ENCODE measurements at regions not wholly inside any gene's neighbourhood (a gene's known extent, or its start where the extent isn't known, plus 50 kb on each side); places are given as distances from the start of the nearest gene placed in this dataset.
"Not testable (repeated sequence)": the region's sequence is repeated elsewhere in the genome, so short reads cannot be mapped to it uniquely, and the experiment has no call there.

- H3K4me1 Mint-ChIP-seq: no peaks in the 10 kb centered on the region
- ATAC-seq: no peak
- no peak overlapping the region for H3K4me3 Mint-ChIP-seq
- H3K9me3 Mint-ChIP-seq: no peaks in the 10 kb centered on the region
- no peaks in the 10 kb centered on the region for H3K27me3 Mint-ChIP-seq
- no peak overlapping the region for H3K27ac Mint-ChIP-seq
- no peaks in the 10 kb centered on the region for H3K36me3 Mint-ChIP-seq
Observed at GRCh38 chr11:29446132-29446531, 570.7 kb downstream of the KCNA4 start.

- not testable (repeated sequence) for H3K27me3 Mint-ChIP-seq, H3K4me1 Mint-ChIP-seq, H3K36me3 Mint-ChIP-seq, H3K27ac Mint-ChIP-seq, H3K9me3 Mint-ChIP-seq, H3K4me3 Mint-ChIP-seq, ATAC-seq
Observed at GRCh38 chr11:29445191-29445590, 571.6 kb downstream of the KCNA4 start.

GRCh38 chr11:29438815-29439214, 578.0 kb downstream of the KCNA4 start:
- no peak overlapping the region for H3K27ac Mint-ChIP-seq
- H3K27me3 Mint-ChIP-seq: no peaks in the 10 kb centered on the region
- no peaks in the 10 kb centered on the region for H3K4me1 Mint-ChIP-seq
- no peaks in the 10 kb centered on the region for H3K9me3 Mint-ChIP-seq
- ATAC-seq: no peak
- H3K4me3 Mint-ChIP-seq: no peak overlapping the region
- no peaks in the 10 kb centered on the region for H3K36me3 Mint-ChIP-seq

GRCh38 chr11:29435421-29435820, 581.4 kb downstream of the KCNA4 start:
- H3K4me3 Mint-ChIP-seq: no peak overlapping the region
- no peaks in the 10 kb centered on the region for H3K36me3 Mint-ChIP-seq
- no peaks in the 10 kb centered on the region for H3K27me3 Mint-ChIP-seq
- H3K27ac Mint-ChIP-seq: no peak overlapping the region
- no peaks in the 10 kb centered on the region for H3K9me3 Mint-ChIP-seq
- H3K4me1 Mint-ChIP-seq: no peaks in the 10 kb centered on the region
- no peak for ATAC-seq

GRCh38 chr11:29432719-29433325, 584.0 kb downstream of the KCNA4 start:
- peaks cover 4% of the 10 kb centered on the region for H3K9me3 Mint-ChIP-seq
- H3K4me3 Mint-ChIP-seq: no peak overlapping the region
- no peak overlapping the region for H3K27ac Mint-ChIP-seq
- no peaks in the 10 kb centered on the region for H3K4me1 Mint-ChIP-seq
- H3K36me3 Mint-ChIP-seq: no peaks in the 10 kb centered on the region
- ATAC-seq: no peak
- no peaks in the 10 kb centered on the region for H3K27me3 Mint-ChIP-seq

- ATAC-seq: no peak
- no peak overlapping the region for H3K4me3 Mint-ChIP-seq
- no peaks in the 10 kb centered on the region for H3K4me1 Mint-ChIP-seq
- no peaks in the 10 kb centered on the region for H3K27me3 Mint-ChIP-seq
- H3K27ac Mint-ChIP-seq: no peak overlapping the region
- H3K36me3 Mint-ChIP-seq: no peaks in the 10 kb centered on the region
- H3K9me3 Mint-ChIP-seq: peaks cover 2% of the 10 kb centered on the region
Observed at GRCh38 chr11:29405305-29405704, 611.5 kb downstream of the KCNA4 start.

GRCh38 chr11:29395555-29396072, 621.2 kb downstream of the KCNA4 start:
- H3K36me3 Mint-ChIP-seq: no peaks in the 10 kb centered on the region
- ATAC-seq: no peak
- H3K27ac Mint-ChIP-seq: no peak overlapping the region
- peaks cover 4% of the 10 kb centered on the region for H3K9me3 Mint-ChIP-seq
- no peaks in the 10 kb centered on the region for H3K27me3 Mint-ChIP-seq
- H3K4me3 Mint-ChIP-seq: no peak overlapping the region
- no peaks in the 10 kb centered on the region for H3K4me1 Mint-ChIP-seq

GRCh38 chr11:29389793-29390192, 627.0 kb downstream of the KCNA4 start:
- no peaks in the 10 kb centered on the region for H3K36me3 Mint-ChIP-seq
- no peaks in the 10 kb centered on the region for H3K4me1 Mint-ChIP-seq
- H3K27me3 Mint-ChIP-seq: no peaks in the 10 kb centered on the region
- ATAC-seq: no peak
- H3K9me3 Mint-ChIP-seq: peaks cover 3% of the 10 kb centered on the region
- no peak overlapping the region for H3K4me3 Mint-ChIP-seq
- no peak overlapping the region for H3K27ac Mint-ChIP-seq

- ATAC-seq: no peak
- peaks cover 16% of the 10 kb centered on the region for H3K9me3 Mint-ChIP-seq
- H3K27ac Mint-ChIP-seq: no peak overlapping the region
- no peak overlapping the region for H3K4me3 Mint-ChIP-seq
- no peaks in the 10 kb centered on the region for H3K27me3 Mint-ChIP-seq
- H3K36me3 Mint-ChIP-seq: peaks cover 5% of the 10 kb centered on the region
- H3K4me1 Mint-ChIP-seq: no peaks in the 10 kb centered on the region
Observed at GRCh38 chr11:29373725-29374124, 643.1 kb downstream of the KCNA4 start.

- no peak overlapping the region for H3K4me3 Mint-ChIP-seq
- peaks cover 8% of the 10 kb centered on the region for H3K9me3 Mint-ChIP-seq
- no peak for ATAC-seq
- H3K27me3 Mint-ChIP-seq: no peaks in the 10 kb centered on the region
- H3K36me3 Mint-ChIP-seq: no peaks in the 10 kb centered on the region
- H3K4me1 Mint-ChIP-seq: no peaks in the 10 kb centered on the region
- H3K27ac Mint-ChIP-seq: no peak overlapping the region
Observed at GRCh38 chr11:29368126-29368525, 648.7 kb downstream of the KCNA4 start.

GRCh38 chr11:29364006-29364405, 652.8 kb downstream of the KCNA4 start:
- no peaks in the 10 kb centered on the region for H3K27me3 Mint-ChIP-seq
- no peaks in the 10 kb centered on the region for H3K4me1 Mint-ChIP-seq
- ATAC-seq: no peak
- no peak overlapping the region for H3K27ac Mint-ChIP-seq
- no peaks in the 10 kb centered on the region for H3K36me3 Mint-ChIP-seq
- peaks cover 7% of the 10 kb centered on the region for H3K9me3 Mint-ChIP-seq
- H3K4me3 Mint-ChIP-seq: no peak overlapping the region

- H3K4me3 Mint-ChIP-seq: no peak overlapping the region
- H3K4me1 Mint-ChIP-seq: no peaks in the 10 kb centered on the region
- H3K9me3 Mint-ChIP-seq: peaks cover 5% of the 10 kb centered on the region
- H3K27ac Mint-ChIP-seq: no peak overlapping the region
- H3K36me3 Mint-ChIP-seq: no peaks in the 10 kb centered on the region
- no peaks in the 10 kb centered on the region for H3K27me3 Mint-ChIP-seq
- no peak for ATAC-seq
Observed at GRCh38 chr11:29361369-29361768, 655.5 kb downstream of the KCNA4 start.

- Mint-ChIP-seq H3K4me3 (no peak overlapping the region), H3K9me3 (no peaks in the 10 kb centered on the region), H3K27me3 (no peaks in the 10 kb centered on the region), H3K27ac (no peak overlapping the region), H3K4me1 (no peaks in the 10 kb centered on the region), H3K36me3 (no peaks in the 10 kb centered on the region)
- ATAC-seq: no peak
Observed at GRCh38 chr11:29353833-29354232, 663.0 kb downstream of the KCNA4 start.

- Mint-ChIP-seq H3K27ac (no peak overlapping the region), H3K4me1 (no peaks in the 10 kb centered on the region), H3K36me3 (no peaks in the 10 kb centered on the region), H3K9me3 (no peaks in the 10 kb centered on the region), H3K27me3 (no peaks in the 10 kb centered on the region), H3K4me3 (no peak overlapping the region)
- ATAC-seq: no peak
Observed at GRCh38 chr11:29352273-29352795, 664.5 kb downstream of the KCNA4 start.

GRCh38 chr11:29351301-29351873, 665.4 kb downstream of the KCNA4 start:
- no peaks in the 10 kb centered on the region for H3K9me3 Mint-ChIP-seq
- no peaks in the 10 kb centered on the region for H3K36me3 Mint-ChIP-seq
- no peaks in the 10 kb centered on the region for H3K4me1 Mint-ChIP-seq
- H3K27ac Mint-ChIP-seq: no peak overlapping the region
- no peak overlapping the region for H3K4me3 Mint-ChIP-seq
- no peaks in the 10 kb centered on the region for H3K27me3 Mint-ChIP-seq
- no peak for ATAC-seq
